Mesenchymal stem cell (in vitro differentiated cells and primary cell): ENCODE measurements at regions not wholly inside any gene's neighbourhood (a gene's known extent, or its start where the extent isn't known, plus 50 kb on each side); places are given as distances from the start of the nearest gene placed in this dataset.

Source experiments
- DNase-seq: peaks from one replicate; pipeline ENCODE4 v3.0.0-alpha.2; 2013
- H2AFZ ChIP-seq: one replicate; pipeline ENCODE4 v1.6.1; 2013; ENCODE audit warnings: low read depth, mild to moderate bottlenecking, control low read depth, inconsistent platforms, low read length, moderate library complexity
- H2AK5ac ChIP-seq: 2 replicates; pipeline ENCODE4 v1.6.1; 2013; ENCODE audit warnings: low read length, moderate library complexity, mild to moderate bottlenecking, inconsistent platforms; ENCODE audit not compliant: severe bottlenecking
- H2BK120ac ChIP-seq: one replicate; pipeline ENCODE4 v1.6.1; 2013; ENCODE audit warnings: low read depth, mild to moderate bottlenecking, inconsistent platforms, low read length, moderate library complexity
- H2BK12ac ChIP-seq, 2 experiments: one replicate each; pipeline ENCODE4 v1.6.1; 2013; ENCODE audit warnings: inconsistent platforms in 2 of 2, low read length in 2 of 2, mild to moderate bottlenecking in 2 of 2, moderate library complexity in 2 of 2, control low read depth in 1 of 2
- H2BK15ac ChIP-seq: one replicate; pipeline ENCODE4 v1.6.1; 2013; ENCODE audit warnings: mild to moderate bottlenecking, low read depth, inconsistent platforms; ENCODE audit not compliant: poor library complexity, severe bottlenecking
- H2BK5ac ChIP-seq: 2 replicates; pipeline ENCODE4 v1.6.1; 2013; ENCODE audit warnings: low read depth, mild to moderate bottlenecking, low read length, control low read depth, inconsistent platforms; ENCODE audit not compliant: poor library complexity, severe bottlenecking
- H3K14ac ChIP-seq, 2 experiments: one replicate each; pipeline ENCODE4 v1.6.1; 2013; ENCODE audit warnings: inconsistent platforms in 2 of 2, low read length in 2 of 2, control low read depth in 1 of 2, mild to moderate bottlenecking in 1 of 2, moderate library complexity in 1 of 2
- H3K18ac ChIP-seq, 2 experiments: one replicate each; pipeline ENCODE4 v1.6.1; 2013; ENCODE audit warnings: inconsistent platforms in 2 of 2, low read length in 2 of 2, control low read depth in 1 of 2, low read depth in 1 of 2, mild to moderate bottlenecking in 1 of 2
- H3K23ac ChIP-seq, 2 experiments: one replicate each; pipeline ENCODE4 v1.6.1; 2013; ENCODE audit warnings: inconsistent platforms in 2 of 2, low read length in 2 of 2, mild to moderate bottlenecking in 2 of 2, moderate library complexity in 2 of 2, control low read depth in 1 of 2
- H3K27ac ChIP-seq: 2 replicates; pipeline ENCODE4 v1.5.1; 2013; ENCODE audit warnings: mild to moderate bottlenecking, moderate library complexity, low read length, control low read depth, inconsistent platforms; ENCODE audit not compliant: poor library complexity, severe bottlenecking
- H3K27me3 ChIP-seq, 2 experiments: 2 replicates each; pipeline versions ENCODE4 v1.6.1 to v1.7.0; 2013; ENCODE audit warnings: low read length in 2 of 2, mild to moderate bottlenecking in 2 of 2, moderate library complexity in 2 of 2, control low read depth in 1 of 2, inconsistent platforms in 1 of 2; ENCODE audit not compliant: control insufficient read depth in 1 of 2, insufficient read depth in 1 of 2
- H3K36me3 ChIP-seq, 2 experiments: 2 replicates each; pipeline versions ENCODE4 v1.6.1 to v1.7.0; 2013; ENCODE audit warnings: low read length in 2 of 2, control low read depth in 1 of 2, inconsistent platforms in 1 of 2, low read depth in 1 of 2, mild to moderate bottlenecking in 1 of 2; ENCODE audit not compliant: insufficient read depth in 2 of 2, control insufficient read depth in 1 of 2
- H3K4ac ChIP-seq, 2 experiments: one replicate each; pipeline ENCODE4 v1.6.1; 2013; ENCODE audit warnings: inconsistent platforms in 2 of 2, low read length in 2 of 2, mild to moderate bottlenecking in 2 of 2, moderate library complexity in 2 of 2, control low read depth in 1 of 2, low read depth in 1 of 2
- H3K4me1 ChIP-seq: 2 replicates; pipeline ENCODE4 v1.6.1; 2013; ENCODE audit warnings: low read depth, low read length, control low read depth; ENCODE audit not compliant: control insufficient read depth, insufficient read depth
- H3K4me2 ChIP-seq: 2 replicates; pipeline ENCODE4 v1.6.1; 2013; ENCODE audit warnings: low read length, mild to moderate bottlenecking, inconsistent platforms; ENCODE audit not compliant: poor library complexity, severe bottlenecking
- H3K4me3 ChIP-seq, 2 experiments: 2 replicates each; pipeline versions ENCODE4 v1.5.1 to v1.7.0; 2013; ENCODE audit warnings: low read length in 2 of 2, mild to moderate bottlenecking in 2 of 2, control low read depth in 1 of 2, low read depth in 1 of 2; ENCODE audit not compliant: insufficient read depth in 1 of 2
- H3K79me1 ChIP-seq: replicated peaks from 2 replicates; pipeline ENCODE4 v1.6.1; 2013; ENCODE audit warnings: mild to moderate bottlenecking, control low read depth, low read length, inconsistent platforms; ENCODE audit not compliant: poor library complexity, severe bottlenecking
- H3K9ac ChIP-seq: 2 replicates; pipeline ENCODE4 v1.7.0; 2013; ENCODE audit warnings: mild to moderate bottlenecking, low read length, moderate library complexity
- H3K9me3 ChIP-seq: 2 replicates; pipeline ENCODE4 v1.7.0; 2013; ENCODE audit warnings: mild to moderate bottlenecking, low read length; ENCODE audit not compliant: control insufficient read depth
- H4K8ac ChIP-seq: one replicate; pipeline ENCODE4 v1.6.1; 2013; ENCODE audit warnings: inconsistent platforms, mild to moderate bottlenecking, low read length, moderate library complexity
- H4K91ac ChIP-seq: one replicate; pipeline ENCODE4 v1.6.1; 2013; ENCODE audit warnings: mild to moderate bottlenecking, low read length, inconsistent platforms
- WGBS: methylation state at CpG from one replicate; pipeline ENCODE4 v1.1.7; 2013; ENCODE audit warnings: mixed read lengths; 5-methylcytosine and 5-hydroxymethylcytosine counted together

DNA sequence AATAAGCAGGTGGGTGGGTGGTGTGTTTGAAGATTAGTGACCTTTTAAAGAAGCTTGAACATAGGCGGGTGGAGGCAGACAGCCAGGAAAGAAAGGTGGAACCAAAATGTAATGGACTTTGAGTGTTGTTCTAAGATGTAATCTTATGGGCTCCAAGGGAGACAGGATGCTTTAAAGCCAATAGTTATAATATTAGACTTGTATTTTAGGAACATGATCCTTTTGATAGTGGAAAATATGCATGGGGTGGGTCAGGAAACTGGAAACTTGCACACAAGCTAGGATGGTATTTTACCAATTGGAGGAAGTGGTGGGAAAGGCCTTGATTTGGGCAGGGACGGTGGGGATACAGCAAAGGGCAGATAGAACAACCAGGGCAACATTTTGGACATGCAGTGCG, 151.8 kb upstream of the PDE7B start:
- H3K27me3 ChIP-seq, result no peaks in the 10 kb centered on the region
- no peak overlapping the region for H2BK120ac ChIP-seq
- no peak overlapping the region for H2AFZ ChIP-seq
- no peak overlapping the region for H3K27ac ChIP-seq
- no peak overlapping the region for H3K14ac ChIP-seq
- no peaks in the 10 kb centered on the region for H3K4me1 ChIP-seq
- no peak overlapping the region for H3K18ac ChIP-seq
- H4K91ac ChIP-seq, result no peak overlapping the region
- no peak for DNase-seq
- H3K23ac ChIP-seq, result no peak overlapping the region
- H3K4me2 ChIP-seq, result no peak overlapping the region
- H3K9ac ChIP-seq, result no peak overlapping the region
- H3K36me3 ChIP-seq, result no peaks in the 10 kb centered on the region
- WGBS, result 93% methylated on average over 3 of the region's 3 CpGs
- no peak overlapping the region for H2AK5ac ChIP-seq
- no peak overlapping the region for H2BK15ac ChIP-seq
- H4K8ac ChIP-seq, result no peak overlapping the region
- no peak overlapping the region for H2BK5ac ChIP-seq
- H3K9me3 ChIP-seq, result no peaks in the 10 kb centered on the region
- no peak overlapping the region for H2BK12ac ChIP-seq
- H3K79me1 ChIP-seq, result no peaks in the 10 kb centered on the region
- no peak overlapping the region for H3K4me3 ChIP-seq
- no peak overlapping the region for H3K4ac ChIP-seq

DNA sequence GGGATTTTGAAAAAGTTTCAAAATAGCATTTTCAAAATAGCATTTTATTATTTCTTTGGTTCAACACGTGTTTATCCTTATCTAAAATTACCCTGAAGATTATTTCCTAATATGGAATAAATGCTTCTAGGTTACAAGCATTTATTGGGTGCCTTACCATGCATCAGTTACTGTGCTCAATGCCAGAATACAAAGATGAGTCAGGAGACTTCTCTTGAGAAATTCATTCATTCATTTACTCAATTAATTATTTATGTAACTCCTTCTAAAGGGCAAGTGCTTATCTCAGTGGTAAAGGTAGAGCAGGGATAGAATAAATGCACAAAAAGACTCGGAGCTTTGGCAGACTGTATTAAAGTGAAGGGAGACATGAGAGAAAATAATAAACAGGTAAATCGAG, 150.1 kb upstream of the PDE7B start:
- Histone ChIP-seq H3K36me3 (no peaks in the 10 kb centered on the region), H2BK120ac (no peak overlapping the region), H4K91ac (no peak overlapping the region), H2BK15ac (no peak overlapping the region), H3K14ac (no peak overlapping the region), H3K4ac (no peak overlapping the region), H3K23ac (no peak overlapping the region), H3K9me3 (no peaks in the 10 kb centered on the region), H2BK12ac (no peak overlapping the region), H2BK5ac (no peak overlapping the region), H3K27me3 (no peaks in the 10 kb centered on the region), H3K18ac (no peak overlapping the region), H3K79me1 (no peaks in the 10 kb centered on the region), H2AFZ (no peak overlapping the region), H3K4me1 (no peaks in the 10 kb centered on the region), H3K27ac (no peak overlapping the region), H2AK5ac (no peak overlapping the region), H3K4me2 (no peak overlapping the region), H4K8ac (no peak overlapping the region), H3K4me3 (no peak overlapping the region), H3K9ac (no peak overlapping the region)
- DNase-seq, result no peak
- WGBS, result 80% methylated on average over 2 of the region's 3 CpGs

DNA sequence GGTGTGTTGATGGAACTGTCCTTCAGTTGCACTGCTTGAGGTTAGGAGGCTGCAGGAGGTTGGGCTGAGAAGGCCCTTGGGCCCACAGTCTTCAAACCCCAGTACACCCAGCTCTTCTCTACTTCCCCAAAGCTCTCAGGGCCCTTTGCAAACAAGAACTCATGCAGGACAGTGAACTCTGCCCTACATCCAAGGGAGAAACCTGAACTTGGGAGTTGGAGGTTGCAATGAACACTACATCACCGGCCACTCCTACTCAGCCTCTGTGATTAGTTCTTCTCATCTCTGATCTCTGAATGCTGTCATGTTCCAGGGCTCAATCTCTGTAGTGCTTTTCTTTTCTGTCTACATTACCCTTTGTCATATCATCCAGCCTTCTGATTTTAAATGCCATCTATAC, 148.5 kb upstream of the PDE7B start:
- 92% methylated on average over 1 of the region's 1 CpG for WGBS
- H3K9ac ChIP-seq, result no peak overlapping the region
- DNase-seq, result no peak
- H2BK15ac ChIP-seq, result no peak overlapping the region
- no peak overlapping the region for H2BK5ac ChIP-seq
- no peaks in the 10 kb centered on the region for H3K27me3 ChIP-seq
- no peak overlapping the region for H4K8ac ChIP-seq
- H3K4ac ChIP-seq, result no peak overlapping the region
- H3K4me3 ChIP-seq, result no peak overlapping the region
- no peak overlapping the region for H2AFZ ChIP-seq
- no peak overlapping the region for H3K14ac ChIP-seq
- H2BK12ac ChIP-seq, result no peak overlapping the region
- no peak overlapping the region for H4K91ac ChIP-seq
- H3K4me1 ChIP-seq, result no peaks in the 10 kb centered on the region
- no peak overlapping the region for H3K4me2 ChIP-seq
- H3K23ac ChIP-seq, result no peak overlapping the region
- H3K27ac ChIP-seq, result no peak overlapping the region
- H3K18ac ChIP-seq, result no peak overlapping the region
- H2AK5ac ChIP-seq, result no peak overlapping the region
- no peak overlapping the region for H2BK120ac ChIP-seq
- no peaks in the 10 kb centered on the region for H3K36me3 ChIP-seq
- H3K79me1 ChIP-seq, result no peaks in the 10 kb centered on the region
- no peaks in the 10 kb centered on the region for H3K9me3 ChIP-seq

DNA sequence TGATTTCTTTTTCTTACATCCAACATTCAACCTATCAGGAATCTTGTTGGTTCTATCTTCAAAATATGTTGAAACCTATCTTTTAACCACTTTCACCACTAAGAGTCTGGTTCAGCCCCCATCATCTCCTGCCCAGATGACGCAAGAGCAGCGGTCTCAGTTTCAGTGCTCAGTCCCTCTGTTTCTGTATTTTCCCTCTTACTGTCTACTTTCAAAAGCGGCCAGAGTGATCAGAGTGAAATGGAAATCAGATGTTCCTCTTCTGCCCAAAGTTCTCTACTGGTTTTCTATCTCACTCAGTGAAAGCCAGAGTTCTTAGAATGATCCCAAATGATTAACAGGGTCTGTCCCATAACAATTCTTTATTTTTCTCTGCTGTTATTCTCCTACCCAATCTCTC, 147.9 kb upstream of the PDE7B start:
- Histone ChIP-seq H4K8ac (no peak overlapping the region), H3K27ac (no peak overlapping the region), H3K23ac (no peak overlapping the region), H2AK5ac (no peak overlapping the region), H3K4ac (no peak overlapping the region), H3K9me3 (no peaks in the 10 kb centered on the region), H3K27me3 (no peaks in the 10 kb centered on the region), H2BK5ac (no peak overlapping the region), H3K14ac (no peak overlapping the region), H2BK12ac (no peak overlapping the region), H3K4me3 (no peak overlapping the region), H3K18ac (no peak overlapping the region), H3K9ac (no peak overlapping the region), H2BK120ac (no peak overlapping the region), H3K4me1 (no peaks in the 10 kb centered on the region), H4K91ac (no peak overlapping the region), H3K36me3 (no peaks in the 10 kb centered on the region), H2BK15ac (no peak overlapping the region), H3K4me2 (no peak overlapping the region), H3K79me1 (no peaks in the 10 kb centered on the region), H2AFZ (no peak overlapping the region)
- DNase-seq, result no peak
- 96% methylated on average over 3 of the region's 3 CpGs for WGBS
